H1 (cell line): ENCODE measurements at regions not wholly inside any gene's neighbourhood (a gene's known extent, or its start where the extent isn't known, plus 50 kb on each side); places are given as distances from the start of the nearest gene placed in this dataset.

Experiments
- JUND ChIP-seq: IDR thresholded peaks from 2 replicates; pipeline ENCODE4 v1.6.1; 2011; ENCODE audit warnings: mild to moderate bottlenecking, improper control_type of control experiment, low read length
- RAD21 ChIP-seq, 2 experiments: IDR thresholded peaks in 1 of 2; conservative IDR thresholded peaks in 1 of 2; 2 replicates each; pipeline ENCODE4 v1.6.1; 2011; ENCODE audit warnings: low read depth in 2 of 2, low read length in 2 of 2, improper control_type of control experiment in 1 of 2, inconsistent platforms in 1 of 2, mild to moderate bottlenecking in 1 of 2, moderate library complexity in 1 of 2
- YY1 ChIP-seq: IDR thresholded peaks from 2 replicates; pipeline ENCODE4 v1.6.1; 2011; ENCODE audit warnings: low read depth, mild to moderate bottlenecking, low read length
- TF ChIP-seq, protein P1 (sequence below), 3 experiments: IDR thresholded peaks; 1 replicate in 2 of 3; 2 replicates in 1 of 3; pipeline versions ENCODE4 v1.5.1 to v1.6.1; 2011; ENCODE audit warnings: low read length in 3 of 3, mild to moderate bottlenecking in 3 of 3, inconsistent platforms in 2 of 3, low read depth in 1 of 3, moderate library complexity in 1 of 3; ENCODE audit not compliant: insufficient read depth in 1 of 3; ENCODE audit errors: control extremely low read depth in 1 of 3
- TF ChIP-seq, protein P2 (sequence below): IDR thresholded peaks from 2 replicates; pipeline ENCODE4 v1.6.1; 2011; ENCODE audit warnings: low read length, improper control_type of control experiment

- TF ChIP-seq, protein P1, sequence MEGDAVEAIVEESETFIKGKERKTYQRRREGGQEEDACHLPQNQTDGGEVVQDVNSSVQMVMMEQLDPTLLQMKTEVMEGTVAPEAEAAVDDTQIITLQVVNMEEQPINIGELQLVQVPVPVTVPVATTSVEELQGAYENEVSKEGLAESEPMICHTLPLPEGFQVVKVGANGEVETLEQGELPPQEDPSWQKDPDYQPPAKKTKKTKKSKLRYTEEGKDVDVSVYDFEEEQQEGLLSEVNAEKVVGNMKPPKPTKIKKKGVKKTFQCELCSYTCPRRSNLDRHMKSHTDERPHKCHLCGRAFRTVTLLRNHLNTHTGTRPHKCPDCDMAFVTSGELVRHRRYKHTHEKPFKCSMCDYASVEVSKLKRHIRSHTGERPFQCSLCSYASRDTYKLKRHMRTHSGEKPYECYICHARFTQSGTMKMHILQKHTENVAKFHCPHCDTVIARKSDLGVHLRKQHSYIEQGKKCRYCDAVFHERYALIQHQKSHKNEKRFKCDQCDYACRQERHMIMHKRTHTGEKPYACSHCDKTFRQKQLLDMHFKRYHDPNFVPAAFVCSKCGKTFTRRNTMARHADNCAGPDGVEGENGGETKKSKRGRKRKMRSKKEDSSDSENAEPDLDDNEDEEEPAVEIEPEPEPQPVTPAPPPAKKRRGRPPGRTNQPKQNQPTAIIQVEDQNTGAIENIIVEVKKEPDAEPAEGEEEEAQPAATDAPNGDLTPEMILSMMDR (IDR thresholded peaks at IDR 0.05; ENCODE audit: control extremely low read depth in 1 of 3, insufficient read depth in 1 of 3, low read depth in 1 of 3, low read length in 3 of 3) = no peak
- no peak for TF ChIP-seq RAD21 (IDR thresholded peaks at IDR 0.05 in 1 of 2, conservative IDR thresholded peaks at IDR 0.05 in 1 of 2; ENCODE audit: low read depth in 2 of 2, low read length in 2 of 2)
- TF ChIP-seq JUND = no peak
- TF ChIP-seq, protein P2, sequence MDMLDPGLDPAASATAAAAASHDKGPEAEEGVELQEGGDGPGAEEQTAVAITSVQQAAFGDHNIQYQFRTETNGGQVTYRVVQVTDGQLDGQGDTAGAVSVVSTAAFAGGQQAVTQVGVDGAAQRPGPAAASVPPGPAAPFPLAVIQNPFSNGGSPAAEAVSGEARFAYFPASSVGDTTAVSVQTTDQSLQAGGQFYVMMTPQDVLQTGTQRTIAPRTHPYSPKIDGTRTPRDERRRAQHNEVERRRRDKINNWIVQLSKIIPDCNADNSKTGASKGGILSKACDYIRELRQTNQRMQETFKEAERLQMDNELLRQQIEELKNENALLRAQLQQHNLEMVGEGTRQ = no peak
- TF ChIP-seq YY1 = no peak
- TF ChIP-seq, all 59 proteins: peak for 0
Observed at GRCh38 chr13:109700176-109700575, 86.2 kb downstream of the IRS2 start (continued).
